HG02943 (cell line): ENCODE measurements at regions not wholly inside any gene's neighbourhood (a gene's known extent, or its start where the extent isn't known, plus 50 kb on each side); places are given as distances from the start of the nearest gene placed in this dataset.

Experiments
- ATAC-seq: cut with Tn5 transposase; IDR thresholded peaks from one replicate; pipeline ENCODE4 v1.9.1; 2021; ENCODE audit warnings: mild to moderate bottlenecking, low read depth, moderate library complexity; ENCODE audit not compliant: unreplicated experiment

DNA sequence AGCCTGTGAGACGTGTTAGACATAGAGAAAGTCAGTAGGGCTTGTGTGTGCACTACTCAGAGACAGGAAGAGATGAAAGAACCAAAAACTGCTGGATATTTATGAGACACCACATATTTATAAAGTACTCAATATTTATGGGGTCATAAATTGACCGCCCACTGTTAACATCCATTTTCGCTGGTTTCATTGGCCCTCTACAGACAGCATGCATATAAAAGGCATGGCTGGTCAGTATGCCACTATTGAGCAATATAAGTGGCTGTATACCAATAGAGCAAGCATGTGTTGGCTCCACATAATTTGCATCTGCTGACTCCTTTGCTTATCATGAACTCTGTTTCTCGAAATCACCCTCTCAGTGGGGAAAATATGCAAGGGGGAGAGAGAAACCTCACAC is 110.3 kb upstream of the BTN3A2 start:
- ATAC-seq: no peak

DNA sequence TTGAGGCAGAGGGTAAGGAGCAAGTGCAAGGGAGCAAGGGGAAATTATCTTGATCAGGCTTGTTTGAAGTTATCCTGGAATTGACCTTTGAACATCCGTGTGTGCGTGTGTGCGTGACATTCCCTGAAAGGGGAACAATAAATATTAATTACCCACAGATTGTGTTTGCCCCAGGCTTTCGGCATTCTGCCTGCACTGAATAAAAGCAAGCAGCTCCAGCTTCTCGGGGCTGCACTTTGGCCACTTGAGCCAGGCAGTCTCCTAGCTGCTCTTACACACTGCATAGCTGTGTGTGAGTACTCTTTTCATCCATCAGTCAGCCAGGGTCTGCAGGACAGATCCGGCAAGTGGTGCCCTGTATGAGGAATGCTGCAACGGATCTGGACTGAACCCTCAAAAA is 107.7 kb upstream of the BTN3A2 start:
- no peak for ATAC-seq

DNA sequence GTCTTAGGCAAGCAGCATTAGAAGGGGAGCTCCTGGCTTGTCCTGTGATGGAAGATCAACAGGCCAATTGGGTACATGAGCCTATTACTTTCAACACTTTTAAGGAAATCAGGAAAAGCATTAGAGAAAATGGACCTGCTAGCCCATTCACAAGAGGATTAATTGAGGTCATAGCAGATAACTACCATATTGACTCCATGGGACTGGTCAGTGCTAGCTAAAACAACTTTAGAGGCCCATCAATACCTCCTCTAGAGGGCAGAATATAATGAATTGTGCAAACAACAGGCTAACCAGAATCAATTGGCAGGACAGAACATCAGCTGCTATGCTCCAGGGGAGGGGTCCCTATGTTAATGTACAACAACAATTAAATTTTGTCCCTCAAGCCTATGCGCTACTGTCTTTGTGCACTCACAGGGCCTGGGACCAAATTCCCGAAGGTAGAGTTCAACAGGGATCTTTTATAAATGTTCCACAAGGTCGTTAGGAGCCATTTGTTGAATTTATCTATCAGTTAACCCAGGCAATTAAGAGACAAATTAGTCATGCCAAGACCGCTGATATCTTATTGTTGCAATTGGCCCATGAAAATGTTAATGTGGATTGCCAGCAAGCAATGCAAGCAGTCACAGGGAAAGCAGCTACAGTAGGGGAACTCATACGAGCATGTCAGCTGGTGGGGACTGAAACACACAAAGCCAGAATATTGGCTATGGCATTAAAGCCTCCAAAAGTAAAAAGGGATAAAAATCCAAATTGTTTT is 106.6 kb upstream of the BTN3A2 start:
- ATAC-seq: no peak

DNA sequence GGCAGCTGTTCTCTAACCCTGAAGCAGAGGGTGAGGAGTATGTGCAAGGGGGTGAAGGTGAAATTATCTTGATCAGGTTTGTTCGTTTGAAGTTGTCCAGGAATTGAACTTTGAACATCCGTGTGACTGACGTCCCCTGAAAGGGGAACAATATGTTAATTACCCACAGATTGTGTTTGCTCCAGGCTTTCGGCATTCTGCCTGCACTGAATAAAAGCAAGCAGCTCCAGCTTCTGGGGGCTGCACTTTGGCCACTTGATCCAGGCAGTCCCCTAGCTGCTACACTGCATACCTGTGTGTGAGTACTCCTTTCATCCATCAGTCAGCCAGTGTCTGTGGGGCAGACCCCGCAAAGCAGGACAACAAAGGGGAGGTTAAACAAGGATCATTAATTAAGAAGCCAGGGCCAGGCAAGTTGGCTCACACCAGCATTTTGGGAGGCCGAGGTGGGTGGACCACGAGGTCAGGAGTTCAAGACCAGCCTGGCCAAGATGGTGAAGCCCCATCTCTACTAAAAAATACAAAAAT is 104.8 kb upstream of the BTN3A2 start:
- no peak for ATAC-seq

DNA sequence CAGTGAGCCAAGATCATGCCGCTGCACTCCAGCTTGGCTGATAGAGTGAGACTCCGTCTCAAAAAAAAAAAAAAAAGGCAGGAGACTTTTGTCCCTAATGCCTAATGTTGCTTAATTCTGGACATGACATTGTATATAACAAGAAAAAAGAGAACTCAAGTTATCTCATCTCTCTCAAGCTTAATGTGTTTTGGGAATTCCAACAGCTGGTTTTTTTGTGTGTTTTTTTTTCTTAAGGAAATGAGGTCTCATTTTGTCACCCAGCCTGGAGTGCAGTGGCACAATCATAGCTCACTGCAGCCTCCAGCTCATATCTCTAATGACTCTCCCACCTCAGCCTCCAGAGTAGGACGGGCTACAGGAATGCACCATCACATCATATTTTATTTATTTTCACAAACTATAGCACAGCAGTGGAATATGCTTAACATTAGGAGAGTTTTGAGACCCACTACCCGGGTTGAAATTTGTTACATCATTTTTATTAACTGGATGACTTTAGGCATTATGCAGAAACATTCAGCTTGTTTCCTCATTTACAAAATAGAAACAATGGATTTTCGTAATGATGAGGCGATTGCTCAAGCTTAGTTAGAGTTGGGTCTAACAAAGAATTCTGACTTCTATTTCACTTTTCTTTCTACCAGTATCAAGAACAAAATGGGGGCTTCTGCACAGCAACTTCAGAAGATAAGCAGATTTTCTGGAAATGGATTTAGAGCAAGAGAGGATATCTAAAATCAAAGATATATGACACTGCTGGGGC is 104.1 kb upstream of the BTN3A2 start:
- ATAC-seq: no peak

DNA sequence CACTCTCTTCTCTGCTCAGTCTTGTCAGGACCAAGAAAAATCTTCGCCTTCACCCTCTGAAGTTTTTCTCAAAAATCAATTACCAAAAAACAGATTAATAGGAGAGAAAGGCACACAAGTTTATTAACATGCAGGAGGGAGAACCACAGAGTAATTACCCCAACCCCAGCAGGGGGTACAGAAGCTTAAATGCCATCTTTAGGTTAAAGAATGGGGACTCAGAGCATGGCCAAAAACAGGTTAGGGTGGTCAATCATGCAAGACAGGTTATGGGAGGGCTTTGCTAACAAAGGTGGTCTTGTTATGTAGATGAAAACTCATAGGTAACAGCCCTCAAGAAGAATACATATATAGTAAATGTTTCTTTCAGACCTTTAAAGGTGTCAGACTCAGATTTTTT is 100.5 kb upstream of the BTN3A2 start:
- ATAC-seq: no peak

DNA sequence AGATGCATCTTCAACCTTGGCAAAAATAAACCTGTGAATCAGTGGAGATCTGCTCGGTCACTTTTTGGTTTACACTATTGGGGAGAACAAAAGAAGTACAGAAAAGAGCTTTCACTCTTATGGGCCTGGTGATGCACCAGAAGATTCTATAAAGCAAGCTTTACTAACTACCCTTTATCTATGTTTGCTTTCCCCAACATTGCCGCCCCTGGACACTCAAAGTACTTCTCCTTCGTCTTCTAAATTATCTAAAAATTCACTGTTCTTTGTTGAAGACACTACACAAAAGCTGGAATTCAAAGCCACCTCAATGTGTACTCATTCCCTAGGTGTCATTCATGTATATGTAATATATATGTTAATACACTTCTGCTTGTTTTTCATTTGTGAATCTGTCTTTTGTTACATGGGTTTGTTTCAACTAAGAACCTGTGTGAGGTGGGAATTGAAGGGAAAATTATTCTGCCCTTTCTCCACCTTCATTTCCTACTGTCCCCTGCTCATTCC is 97.9 kb upstream of the BTN3A2 start:
- ATAC-seq: no peak

DNA sequence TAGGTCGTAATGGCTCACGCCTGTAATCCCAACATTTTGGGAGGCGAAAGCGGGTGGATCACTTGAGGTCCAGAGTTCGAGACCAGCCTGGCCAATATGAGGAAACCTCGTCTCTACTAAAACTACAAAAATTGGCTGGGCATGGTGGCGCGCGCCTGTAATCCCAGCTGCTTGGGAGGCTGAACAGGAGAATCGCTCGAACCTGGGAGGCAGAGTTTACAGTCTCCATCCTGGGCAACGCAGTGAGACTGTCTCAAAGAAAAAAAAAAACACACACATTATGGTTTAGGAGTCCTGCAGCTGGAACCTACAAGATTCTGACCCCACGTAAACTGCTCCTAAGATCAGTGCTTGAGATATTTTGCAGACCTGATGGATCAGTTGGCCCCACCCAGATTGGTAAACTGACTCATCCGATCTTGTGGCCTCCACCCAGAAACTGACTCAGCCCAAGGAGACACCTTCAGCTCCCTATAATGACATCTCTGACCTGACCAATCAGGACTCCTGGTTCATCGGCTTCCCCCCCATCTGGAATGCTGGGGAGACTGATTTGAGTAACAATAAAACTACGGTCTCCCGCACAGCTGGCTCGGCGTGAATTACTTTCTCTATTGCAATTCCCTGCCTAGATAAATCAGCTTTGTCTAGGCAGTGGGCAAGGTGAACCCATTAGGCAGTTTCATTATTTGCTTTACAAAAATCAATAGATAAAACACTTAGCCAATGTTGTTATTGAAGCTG is 96.2 kb upstream of the BTN3A2 start:
- ATAC-seq: no peak

DNA sequence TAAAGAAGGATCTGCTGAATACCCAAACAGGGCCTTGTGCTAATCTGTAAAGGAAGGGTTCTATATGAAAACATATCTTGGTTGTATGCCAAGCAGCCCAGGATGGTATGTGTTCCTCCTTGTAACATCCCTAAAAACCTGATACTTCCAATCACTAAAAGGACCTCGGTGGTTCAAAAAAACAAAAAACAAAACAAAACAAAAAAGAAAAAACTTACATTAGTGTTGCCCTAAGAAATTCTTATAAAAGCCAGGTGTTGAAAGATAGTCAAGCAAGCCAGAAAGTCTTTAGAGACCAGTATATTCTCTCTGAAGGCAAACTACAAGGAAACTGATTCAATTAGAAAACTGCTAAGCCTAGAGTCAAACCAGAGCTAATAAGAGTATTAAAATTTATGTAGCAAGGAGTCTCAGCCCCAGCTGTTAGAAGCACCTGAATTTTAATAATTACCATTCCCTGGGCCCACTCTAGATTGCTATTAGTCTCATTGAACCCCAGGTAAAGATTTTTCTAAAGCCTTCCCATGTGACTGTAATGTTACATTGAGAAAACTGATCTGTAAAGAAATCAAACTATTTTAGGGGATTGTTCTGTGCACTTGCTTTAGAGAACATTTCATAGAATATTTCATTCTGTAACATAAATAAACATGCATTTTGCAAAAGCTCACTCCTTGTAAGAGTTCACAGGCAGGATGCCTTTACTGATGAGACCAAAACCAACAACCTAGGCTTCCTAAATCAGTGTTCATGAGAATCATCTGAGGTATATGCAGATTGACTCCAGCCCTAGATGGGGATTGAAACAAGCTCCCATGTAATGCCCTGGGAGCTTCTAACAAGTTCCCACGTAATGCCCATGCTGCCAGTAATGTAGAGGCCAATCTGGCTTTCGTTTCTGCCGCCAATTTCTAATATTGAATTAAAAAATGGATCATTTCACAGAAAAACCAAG is 95.2 kb upstream of the BTN3A2 start:
- no peak for ATAC-seq

DNA sequence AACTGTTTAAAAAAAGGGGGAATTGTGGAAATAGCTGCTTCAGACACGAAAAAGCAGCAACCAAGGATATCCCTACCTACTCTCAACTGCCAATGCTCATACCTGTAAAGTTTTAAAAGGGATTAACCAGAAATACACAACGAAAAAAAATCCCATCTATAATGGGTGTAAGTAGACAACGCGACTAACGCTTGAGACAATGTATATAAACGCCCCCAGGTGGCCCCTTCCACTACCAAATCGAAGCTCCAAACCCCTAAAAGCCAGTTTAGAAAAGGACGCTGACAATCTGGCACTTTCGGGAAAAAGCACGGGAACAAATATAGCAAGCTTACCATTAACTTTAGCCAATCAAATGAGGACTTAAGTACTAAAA is 94.5 kb upstream of the BTN3A2 start:
- ATAC-seq: no peak

DNA sequence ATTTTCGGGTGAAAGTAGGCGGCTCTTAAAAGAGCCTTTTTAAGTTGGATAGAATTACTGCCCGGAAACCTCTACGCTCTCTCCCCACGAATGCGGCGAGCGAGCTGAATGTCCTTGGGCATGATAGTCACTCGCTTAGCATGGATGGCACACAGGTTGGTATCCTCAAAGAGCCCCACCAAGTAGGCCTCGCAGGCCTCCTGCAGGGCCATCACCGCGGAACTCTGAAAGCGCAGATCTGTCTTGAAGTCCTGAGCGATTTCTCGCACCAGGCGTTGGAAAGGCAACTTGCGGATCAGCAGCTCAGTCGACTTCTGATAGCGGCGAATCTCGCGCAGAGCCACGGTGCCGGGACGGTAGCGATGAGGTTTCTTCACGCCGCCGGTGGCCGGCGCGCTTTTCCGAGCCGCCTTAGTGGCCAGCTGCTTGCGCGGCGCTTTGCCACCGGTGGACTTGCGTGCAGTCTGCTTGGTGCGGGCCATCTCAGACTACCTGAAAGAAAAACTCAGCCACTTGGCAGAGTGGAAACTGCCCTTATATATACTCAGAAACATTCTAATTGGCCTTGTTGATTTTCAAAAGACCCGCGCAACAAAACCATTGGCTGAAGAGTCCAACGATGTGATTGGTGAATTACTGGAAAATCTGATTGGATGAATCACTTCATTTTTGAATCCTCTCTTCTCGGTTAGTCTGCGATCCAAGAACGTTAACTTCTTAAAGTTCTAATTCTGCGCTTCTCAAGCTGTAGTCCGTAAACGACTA is 93.9 kb upstream of the BTN3A2 start:
- ATAC-seq: peak; percentile 31

DNA sequence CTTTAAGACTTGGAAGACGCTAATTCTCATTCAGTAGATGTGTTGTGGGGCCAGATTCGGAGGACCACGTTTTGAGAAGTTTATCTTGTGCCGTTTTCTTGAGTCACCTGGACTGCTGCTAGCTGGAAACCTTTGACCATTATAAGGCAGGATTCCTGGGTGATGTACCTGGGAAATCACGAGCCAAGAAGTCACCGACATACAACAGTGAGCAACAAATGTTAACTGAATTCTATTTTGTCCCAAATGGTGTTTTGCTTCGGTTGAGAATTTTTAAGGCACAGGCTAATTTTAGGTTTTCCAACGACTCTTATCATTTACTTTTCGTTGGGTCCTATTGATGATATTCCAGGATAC is 93.4 kb upstream of the BTN3A2 start:
- no peak for ATAC-seq

DNA sequence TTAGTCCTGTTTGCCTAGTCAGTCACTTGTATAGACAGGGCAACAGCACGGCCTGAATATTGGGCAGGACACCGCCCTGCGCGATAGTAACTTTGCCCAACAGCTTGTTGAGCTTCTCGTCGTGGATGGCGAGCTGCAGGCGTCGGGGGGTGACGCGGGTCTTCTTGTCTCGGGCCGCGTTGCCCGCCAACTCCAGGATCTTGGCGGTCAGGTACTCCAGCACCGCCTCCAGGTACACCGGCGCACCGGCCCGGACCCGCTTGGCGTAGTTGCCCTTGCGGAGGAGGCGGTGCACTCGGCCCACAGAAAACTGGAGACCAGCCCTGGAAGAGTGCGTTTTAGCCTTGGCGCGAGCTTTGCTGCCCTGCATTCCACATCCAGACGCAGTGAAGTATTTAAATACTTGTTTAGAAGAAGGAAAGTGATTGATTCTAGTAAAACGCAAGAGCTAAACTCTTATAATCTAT is 92.8 kb upstream of the BTN3A2 start:
- peak; percentile 22 for ATAC-seq

DNA sequence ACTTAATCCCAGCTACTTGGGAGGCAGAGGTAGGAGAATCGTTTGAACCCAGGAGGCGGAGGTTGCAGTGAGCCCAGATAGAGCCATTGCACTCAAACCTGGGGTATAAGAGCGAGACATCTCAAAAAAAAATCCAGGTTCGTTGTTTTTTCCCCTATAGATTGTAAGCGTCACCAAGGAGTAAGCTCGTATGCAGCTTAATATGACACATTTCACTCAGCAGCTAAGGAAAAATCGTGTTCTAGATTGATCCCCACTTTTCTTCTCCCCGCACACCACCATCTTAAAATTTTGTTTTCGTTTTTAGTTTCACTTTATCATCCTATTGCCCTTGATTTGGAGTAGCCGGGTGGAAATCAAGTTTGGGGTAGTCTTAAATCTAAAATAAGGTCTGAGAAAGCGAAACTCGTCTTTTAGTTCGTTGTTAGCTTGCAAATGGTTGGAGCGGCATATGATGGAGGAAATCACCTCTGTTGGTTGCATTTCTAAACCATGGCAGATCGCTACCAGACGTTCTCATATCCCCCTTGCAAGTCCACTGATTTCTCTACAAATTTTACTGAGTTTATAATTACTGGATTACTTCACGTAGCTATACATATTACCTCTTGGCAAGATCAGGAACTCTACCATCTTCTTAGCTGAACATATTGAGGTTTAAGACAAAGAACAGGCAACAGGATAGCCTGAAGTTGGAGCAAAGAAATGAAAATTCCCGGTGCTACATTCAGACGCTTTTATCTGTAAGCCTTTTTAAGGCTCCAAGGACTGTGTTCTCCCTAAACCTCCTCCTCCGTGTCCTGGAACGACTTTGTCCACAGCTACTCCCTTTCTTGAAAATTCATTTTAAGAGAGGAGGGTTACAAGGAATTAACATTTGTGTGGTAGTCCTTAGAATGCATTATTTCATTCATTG is 91.1 kb upstream of the BTN3A2 start:
- no peak for ATAC-seq

DNA sequence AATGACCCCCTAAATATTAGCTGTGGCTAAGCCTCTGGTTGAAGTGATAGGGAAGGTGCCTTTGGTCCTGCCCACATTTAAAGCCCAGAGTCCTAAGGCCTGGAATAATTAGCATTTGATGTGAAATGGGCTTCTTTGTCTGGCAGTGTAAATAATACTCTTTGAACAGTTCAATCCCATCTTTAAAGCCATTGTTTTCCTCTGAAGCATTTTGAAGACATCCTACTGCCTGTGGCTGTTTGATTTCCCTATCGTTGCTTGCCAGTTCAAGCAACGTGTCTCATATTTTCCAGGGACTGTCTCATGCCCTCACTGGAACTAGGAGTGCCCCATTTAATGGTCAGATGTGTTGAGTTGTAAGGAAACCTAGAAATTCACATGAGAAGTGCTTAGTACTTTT is 89.3 kb upstream of the BTN3A2 start:
- no peak for ATAC-seq

DNA sequence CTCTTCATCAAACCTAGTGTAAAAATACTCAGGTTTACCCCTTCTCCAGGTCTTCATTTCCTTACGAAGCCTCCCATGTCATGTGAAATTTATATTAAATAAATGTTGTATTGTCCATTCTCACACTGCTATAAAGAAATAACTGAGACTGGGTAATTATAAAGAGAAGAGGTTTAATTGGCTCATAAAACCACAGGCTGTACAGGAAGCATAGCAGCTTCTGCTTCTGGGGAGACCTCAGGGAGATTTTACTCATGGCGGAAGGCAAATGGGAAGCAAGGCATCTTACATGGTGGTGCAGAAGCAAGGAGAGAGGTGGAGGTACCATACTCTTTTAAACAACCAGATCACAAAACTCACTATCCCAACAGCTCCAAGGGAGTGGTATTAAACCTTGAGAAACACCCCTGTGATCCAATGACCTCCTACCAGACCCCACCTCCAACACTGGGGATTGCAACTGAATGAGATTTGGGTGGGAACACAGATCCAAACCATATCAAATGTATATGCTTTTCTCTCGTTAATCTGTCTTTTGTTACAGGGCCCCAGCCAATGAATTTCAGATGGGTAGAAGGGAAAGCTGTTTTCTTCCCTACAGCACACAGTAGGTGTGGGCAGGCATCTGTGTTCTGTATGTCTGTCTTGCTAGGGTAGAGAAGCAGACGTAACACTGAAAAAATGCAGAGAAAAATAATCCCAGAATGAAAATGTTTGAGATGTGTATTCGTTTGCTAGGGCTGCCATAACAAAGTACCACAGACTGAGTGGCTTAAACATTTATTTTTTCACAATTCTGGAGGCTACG is 88.0 kb upstream of the BTN3A2 start:
- no peak for ATAC-seq

DNA sequence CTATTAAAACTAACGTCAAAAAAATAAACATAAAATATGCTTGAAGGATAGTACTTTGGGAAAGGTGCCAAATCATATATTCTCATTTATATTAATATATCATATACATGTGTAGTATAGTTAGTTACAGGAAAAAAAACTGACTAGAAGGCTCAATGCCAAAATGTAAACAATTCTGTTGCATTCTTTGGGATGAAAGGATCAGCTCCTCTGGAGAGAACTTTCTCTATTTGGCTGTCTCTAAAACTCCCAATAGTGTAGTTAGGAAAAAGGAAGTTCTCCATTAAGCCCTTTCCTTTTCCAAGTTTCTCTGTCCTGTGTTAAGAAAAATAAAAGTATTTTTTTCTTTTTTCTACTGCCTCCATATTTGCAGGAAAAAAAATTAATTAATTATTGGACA is 86.5 kb upstream of the BTN3A2 start:
- no peak for ATAC-seq
